Left lung (tissue), 4 donors: ENCODE measurements at regions not wholly inside any gene's neighbourhood (a gene's known extent, or its start where the extent isn't known, plus 50 kb on each side); places are given as distances from the start of the nearest gene placed in this dataset.

Experiments
- ATAC-seq: fragments of 200-7000 bp; cut with Tn5 transposase; one replicate; pipeline ENCODE4 v1.9.1; 2020; ENCODE audit warnings: moderate library complexity
- DNase-seq, 4 donors: peaks; one replicate each; pipeline ENCODE4 v3.0.0-alpha.2; 2013 to 2020
- H3K27ac ChIP-seq, 2 donors: fragments of 200-600 bp; sonication (generic) in 1 of 2; one replicate each; pipeline versions ENCODE4 v1.5.0 to v1.8.0; 2020 to 2021
- H3K27me3 ChIP-seq, 2 donors: fragments of 200-600 bp; sonication (generic) in 1 of 2; one replicate each; pipeline versions ENCODE4 v1.5.0 to v1.8.0; 2020 to 2021
- H3K36me3 ChIP-seq, 2 donors: fragments of 200-600 bp; sonication (generic) in 1 of 2; one replicate each; pipeline versions ENCODE4 v1.5.0 to v1.8.0; 2020 to 2021
- H3K4me1 ChIP-seq, 2 donors: fragments of 200-600 bp; one replicate each; pipeline ENCODE4 v1.8.0; 2021
- H3K4me3 ChIP-seq, 2 donors: fragments of 200-600 bp; sonication (generic) in 1 of 2; one replicate each; pipeline versions ENCODE4 v1.5.0 to v1.8.0; 2020 to 2021; ENCODE audit warnings: mild to moderate bottlenecking in 1 of 2
- H3K9me3 ChIP-seq, 2 donors: fragments of 200-600 bp; sonication (generic) in 1 of 2; one replicate each; pipeline versions ENCODE4 v1.5.0 to v1.8.0; 2020 to 2021
- intact Hi-C, 2 donors: fragments of 100-400 bp; cut with DNase I; formaldehyde crosslinking; loops; one replicate each; pipeline versions ENCODE4 v1.11.2 to v1.14.2; 2022
- TF ChIP-seq, protein P1 (sequence below), 2 donors: fragments of 200-600 bp; sonication (generic) in 1 of 2; IDR thresholded peaks; one replicate each; pipeline versions ENCODE4 v1.5.0 to v1.8.0; 2021; ENCODE audit warnings: antibody characterized with exemption in 2 of 2
- donor health status: DM: no; HTN: yes; CAD: no.
- donor health status: DM: no; HTN: no; CAD: no.

DNA sequence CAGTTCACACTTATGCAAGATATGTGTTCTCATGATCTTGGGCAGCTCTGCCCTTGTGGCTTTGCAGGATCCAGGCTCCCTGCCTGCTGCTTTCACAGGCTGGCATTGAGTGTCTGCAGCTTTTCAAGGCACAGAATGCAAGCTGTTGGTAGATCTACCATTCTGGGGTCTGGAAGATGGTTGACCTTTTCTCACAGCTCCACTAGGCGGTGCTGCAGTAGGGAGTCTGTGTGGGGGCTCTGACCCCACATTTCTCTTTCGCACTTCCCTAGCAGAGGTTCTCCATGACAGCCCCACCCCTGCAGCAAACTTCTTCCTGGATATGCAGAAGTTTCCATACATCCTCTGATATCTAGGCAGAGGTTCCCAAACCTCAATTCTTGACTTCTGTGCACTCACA lies 500.5 kb downstream of the BRINP3 start:
- no peak for ATAC-seq
- H3K36me3 ChIP-seq, result no peaks in the 10 kb centered on the region
- H3K9me3 ChIP-seq, result peaks cover 0 to 40% of the 10 kb centered on the region in 2 donors
- H3K4me3 ChIP-seq, result no peak overlapping the region
- H3K27me3 ChIP-seq, result no peaks in the 10 kb centered on the region
- no peak for DNase-seq
- no peak overlapping the region for H3K27ac ChIP-seq
- intact Hi-C loops, result no loop called here
- H3K4me1 ChIP-seq, result no peaks in the 10 kb centered on the region
- TF ChIP-seq, protein P1, sequence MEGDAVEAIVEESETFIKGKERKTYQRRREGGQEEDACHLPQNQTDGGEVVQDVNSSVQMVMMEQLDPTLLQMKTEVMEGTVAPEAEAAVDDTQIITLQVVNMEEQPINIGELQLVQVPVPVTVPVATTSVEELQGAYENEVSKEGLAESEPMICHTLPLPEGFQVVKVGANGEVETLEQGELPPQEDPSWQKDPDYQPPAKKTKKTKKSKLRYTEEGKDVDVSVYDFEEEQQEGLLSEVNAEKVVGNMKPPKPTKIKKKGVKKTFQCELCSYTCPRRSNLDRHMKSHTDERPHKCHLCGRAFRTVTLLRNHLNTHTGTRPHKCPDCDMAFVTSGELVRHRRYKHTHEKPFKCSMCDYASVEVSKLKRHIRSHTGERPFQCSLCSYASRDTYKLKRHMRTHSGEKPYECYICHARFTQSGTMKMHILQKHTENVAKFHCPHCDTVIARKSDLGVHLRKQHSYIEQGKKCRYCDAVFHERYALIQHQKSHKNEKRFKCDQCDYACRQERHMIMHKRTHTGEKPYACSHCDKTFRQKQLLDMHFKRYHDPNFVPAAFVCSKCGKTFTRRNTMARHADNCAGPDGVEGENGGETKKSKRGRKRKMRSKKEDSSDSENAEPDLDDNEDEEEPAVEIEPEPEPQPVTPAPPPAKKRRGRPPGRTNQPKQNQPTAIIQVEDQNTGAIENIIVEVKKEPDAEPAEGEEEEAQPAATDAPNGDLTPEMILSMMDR (IDR thresholded peaks at IDR 0.05), result no peak

DNA sequence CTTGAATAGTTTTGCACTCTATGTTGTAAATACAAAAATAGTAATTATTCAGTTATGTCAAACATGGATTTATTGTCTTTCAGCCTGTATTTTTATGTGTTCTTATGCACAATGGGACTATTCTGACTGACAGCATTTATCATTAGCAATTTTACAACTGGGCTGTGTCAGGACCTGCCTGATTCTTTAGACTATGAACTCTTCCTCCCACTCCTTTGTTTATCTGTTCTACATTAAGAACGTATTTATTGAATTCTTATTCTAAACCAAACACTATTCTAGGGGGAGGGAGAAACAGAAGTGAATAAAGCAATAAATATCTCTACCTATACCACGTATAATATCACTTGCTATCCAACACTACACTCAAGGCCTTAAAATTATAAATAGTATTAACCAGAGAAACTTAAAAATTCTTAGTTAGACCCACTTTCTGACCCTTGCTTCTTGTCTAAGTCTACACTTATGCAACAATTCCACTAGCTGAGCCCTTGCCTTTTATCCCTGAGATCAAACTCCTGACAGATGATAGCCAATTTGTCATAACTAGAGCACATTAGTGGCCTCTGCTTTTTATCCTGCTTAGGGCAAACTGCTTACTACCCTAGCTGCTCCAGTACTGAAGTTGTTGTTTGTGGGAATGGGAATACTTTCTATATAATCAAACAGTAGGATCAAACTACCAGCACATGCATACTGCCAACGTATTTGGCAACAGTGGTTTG lies 494.3 kb downstream of the BRINP3 start:
- Histone ChIP-seq H3K4me3 (no peak overlapping the region), H3K36me3 (no peaks in the 10 kb centered on the region), H3K27me3 (no peaks in the 10 kb centered on the region), H3K4me1 (no peaks in the 10 kb centered on the region), H3K9me3 (peaks cover 0 to 29% of the 10 kb centered on the region in 2 donors), H3K27ac (no peak overlapping the region)
- ATAC-seq (no peak), DNase-seq (no peak)
- TF ChIP-seq, protein P1 (IDR thresholded peaks at IDR 0.05), result no peak
- intact Hi-C loops, result no loop called here

DNA sequence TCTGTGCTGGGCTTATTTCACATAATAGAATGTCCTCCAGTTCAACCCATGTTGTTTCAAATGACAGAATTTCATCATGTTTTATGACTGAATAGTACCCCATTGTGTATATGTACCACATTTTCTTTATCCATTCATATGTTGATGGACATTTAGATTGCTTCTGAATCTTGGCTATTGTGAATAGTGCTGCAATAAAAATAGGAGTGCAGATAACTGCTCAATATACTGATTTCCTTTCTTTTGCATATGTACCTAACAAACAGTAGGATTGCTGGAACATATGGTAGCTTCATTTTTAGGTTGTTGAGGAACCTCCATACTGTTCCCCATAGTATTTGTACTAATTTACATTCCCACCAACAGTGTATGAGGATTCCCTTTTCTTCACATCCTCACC lies 491.1 kb downstream of the BRINP3 start:
- Histone ChIP-seq H3K4me3 (no peak overlapping the region), H3K9me3 (peaks cover 0 to 16% of the 10 kb centered on the region in 2 donors), H3K4me1 (no peaks in the 10 kb centered on the region), H3K36me3 (no peaks in the 10 kb centered on the region), H3K27me3 (no peaks in the 10 kb centered on the region), H3K27ac (no peak overlapping the region)
- no peak for DNase-seq
- intact Hi-C loops, result no loop called here
- ATAC-seq, result no peak
- TF ChIP-seq, protein P1 (IDR thresholded peaks at IDR 0.05), result no peak

DNA sequence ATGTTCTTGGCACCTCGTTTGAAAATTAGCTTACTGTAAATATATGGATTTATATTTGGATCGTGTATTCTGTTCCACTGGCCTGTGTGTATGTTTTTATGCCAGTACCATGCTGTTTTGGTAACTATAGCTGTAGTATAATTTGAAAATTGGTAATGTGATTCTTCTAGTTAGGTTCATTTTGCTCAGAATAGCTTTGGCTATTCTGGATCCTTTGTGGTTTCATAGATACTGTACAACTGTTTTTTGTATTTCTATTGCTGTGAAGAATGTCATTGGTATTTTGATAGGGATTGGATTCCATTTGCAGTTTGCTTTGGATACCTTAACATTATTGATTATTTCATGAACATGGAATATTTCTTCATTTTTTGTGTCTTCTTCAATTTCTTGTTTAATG lies 490.2 kb downstream of the BRINP3 start:
- intact Hi-C loops, result no loop called here
- DNase-seq (no peak), ATAC-seq (no peak)
- no peak overlapping the region for H3K27ac ChIP-seq
- H3K4me1 ChIP-seq, result no peaks in the 10 kb centered on the region
- H3K36me3 ChIP-seq, result no peaks in the 10 kb centered on the region
- no peaks in the 10 kb centered on the region for H3K27me3 ChIP-seq
- TF ChIP-seq, protein P1 (IDR thresholded peaks at IDR 0.05), result no peak
- H3K9me3 ChIP-seq, result peaks cover 0 to 17% of the 10 kb centered on the region in 2 donors
- no peak overlapping the region for H3K4me3 ChIP-seq

DNA sequence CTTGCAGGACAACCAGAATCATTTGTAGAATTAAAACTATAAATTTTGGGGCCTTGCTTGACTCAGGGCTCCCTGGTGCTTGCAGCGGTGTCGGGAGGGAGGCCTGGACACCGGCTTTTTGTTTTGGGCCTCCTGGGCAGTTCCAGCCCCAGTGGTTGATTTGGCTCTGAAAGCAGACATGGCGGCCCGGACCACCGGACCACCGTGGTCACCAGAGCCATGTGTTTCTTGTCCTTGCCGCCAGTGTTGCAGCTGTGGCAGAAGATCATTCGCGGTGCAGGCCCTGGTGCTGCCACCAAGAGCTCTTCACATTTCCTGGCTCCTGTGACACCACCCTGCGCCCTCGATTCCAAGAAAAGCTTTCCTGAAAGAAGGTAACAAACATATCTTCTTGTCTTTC lies 484.8 kb downstream of the BRINP3 start:
- Histone ChIP-seq H3K4me3 (no peak overlapping the region), H3K27ac (no peak overlapping the region), H3K9me3 (peaks cover 0 to 22% of the 10 kb centered on the region in 2 donors), H3K4me1 (no peaks in the 10 kb centered on the region), H3K36me3 (no peaks in the 10 kb centered on the region), H3K27me3 (no peaks in the 10 kb centered on the region)
- peak in 1 of 4 donors; percentile 50 for DNase-seq
- intact Hi-C loops, result no loop called here
- TF ChIP-seq, protein P1 (IDR thresholded peaks at IDR 0.05), result no peak
- no peak for ATAC-seq
